Peyer's patch (tissue), 4 donors: ENCODE measurements at regions not wholly inside any gene's neighbourhood (a gene's known extent, or its start where the extent isn't known, plus 50 kb on each side); places are given as distances from the start of the nearest gene placed in this dataset.

ENCODE experiments used
- DNase-seq, 3 donors: peaks; one replicate each; pipeline ENCODE4 v3.0.0-alpha.2; 2017 to 2019
- H3K27ac ChIP-seq, 4 donors: fragments of 200-600 bp; sonication (generic); one replicate each; pipeline ENCODE4 v1.5.1; 2016 to 2019
- H3K27me3 ChIP-seq, 2 donors: fragments of 200-600 bp; sonication (generic); one replicate each; pipeline ENCODE4 v1.5.1; 2019
- H3K36me3 ChIP-seq, 3 donors: fragments of 200-600 bp; sonication (generic); one replicate each; pipeline ENCODE4 v1.5.1; 2016 to 2019
- H3K4me1 ChIP-seq, 4 donors: fragments of 200-600 bp; sonication (generic); one replicate each; pipeline ENCODE4 v1.5.1; 2016 to 2019
- H3K4me3 ChIP-seq, 4 donors: fragments of 200-600 bp; sonication (generic); 1 replicate in 3 of 4; 2 replicates in 1 of 4; pipeline ENCODE4 v1.5.1; 2016 to 2019; ENCODE audit warnings: mild to moderate bottlenecking in 1 of 4
- H3K9me3 ChIP-seq, 4 donors: fragments of 200-600 bp; sonication (generic); one replicate each; pipeline ENCODE4 v1.5.1; 2016 to 2019; ENCODE audit warnings: mild to moderate bottlenecking in 1 of 4
- CTCF ChIP-seq, 6 experiments: fragments of 450-650 bp in 4 of 6; fragments of 200-600 bp in 2 of 6; sonication (generic) in 1 of 6; IDR thresholded peaks; one replicate each; pipeline ENCODE4 v1.5.1; 2017 to 2019; ENCODE audit warnings: antibody characterized with exemption in 6 of 6, mild to moderate bottlenecking in 3 of 6, moderate library complexity in 1 of 6
- POLR2A ChIP-seq, 2 donors: fragments of 450-650 bp; IDR thresholded peaks; one replicate each; pipeline ENCODE4 v1.5.1; 2017; ENCODE audit warnings: antibody characterized with exemption in 2 of 2, mild to moderate bottlenecking in 2 of 2, moderate library complexity in 2 of 2

DNA sequence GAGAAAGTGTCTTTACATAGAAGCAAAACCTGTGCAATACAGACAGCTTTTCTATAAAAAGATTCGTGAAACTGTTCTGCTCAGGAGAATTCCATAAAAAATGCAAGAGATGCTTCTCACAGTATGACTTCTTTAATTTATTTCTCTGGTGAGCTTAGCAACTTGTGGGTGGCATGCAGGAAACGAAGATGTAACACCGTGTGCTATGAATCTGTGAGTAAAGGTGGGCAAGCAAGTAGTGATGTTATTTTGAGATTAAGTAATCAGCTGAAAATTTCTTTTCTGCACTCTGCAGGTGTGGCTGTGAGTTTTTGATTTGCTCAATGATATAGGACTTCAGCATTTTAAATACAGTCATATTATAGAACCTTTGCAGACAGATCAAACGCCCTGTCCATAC lies 656.8 kb upstream of the NCAM2 start:
- Histone ChIP-seq H3K9me3 (no peaks in the 10 kb centered on the region), H3K27me3 (no peaks in the 10 kb centered on the region), H3K4me1 (no peaks in the 10 kb centered on the region), H3K27ac (no peak overlapping the region), H3K36me3 (no peaks in the 10 kb centered on the region), H3K4me3 (no peak overlapping the region)
- DNase-seq = no peak
- TF ChIP-seq CTCF (IDR thresholded peaks at IDR 0.05) = no peak
- TF ChIP-seq POLR2A (IDR thresholded peaks at IDR 0.05) = no peak

DNA sequence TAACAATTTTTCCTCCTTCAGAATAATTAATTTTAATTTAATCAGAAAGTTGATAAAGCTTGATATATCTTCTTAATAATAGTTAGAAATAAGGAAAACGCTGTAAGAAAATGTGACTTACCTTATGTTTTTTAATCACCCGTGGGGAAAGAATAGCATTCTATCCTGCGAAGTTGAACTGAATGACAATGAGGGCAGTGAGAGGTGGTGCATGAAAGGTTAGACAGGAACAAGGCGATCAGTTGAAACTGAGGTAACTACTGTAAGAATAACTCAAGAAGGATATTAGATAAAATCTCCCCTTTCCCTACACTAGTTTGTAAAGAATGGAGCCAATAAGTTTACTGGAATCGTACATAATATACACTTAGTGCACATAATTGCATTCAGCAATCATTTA lies 655.0 kb upstream of the NCAM2 start:
- no peaks in the 10 kb centered on the region for H3K36me3 ChIP-seq
- no peaks in the 10 kb centered on the region for H3K4me1 ChIP-seq
- H3K27me3 ChIP-seq = no peaks in the 10 kb centered on the region
- no peaks in the 10 kb centered on the region for H3K9me3 ChIP-seq
- no peak overlapping the region for H3K4me3 ChIP-seq
- no peak for DNase-seq
- no peak for TF ChIP-seq CTCF (IDR thresholded peaks at IDR 0.05)
- no peak for TF ChIP-seq POLR2A (IDR thresholded peaks at IDR 0.05)
- no peak overlapping the region for H3K27ac ChIP-seq

GRCh38 chr21:20351138-20351537 lies 647.1 kb upstream of the NCAM2 start:
- DNase-seq = no peak
- Histone ChIP-seq H3K4me3 (no peak overlapping the region), H3K27ac (no peak overlapping the region), H3K27me3 (no peaks in the 10 kb centered on the region), H3K9me3 (peaks cover 0 to 3% (median 0%) of the 10 kb centered on the region in 4 donors), H3K4me1 (no peaks in the 10 kb centered on the region), H3K36me3 (no peaks in the 10 kb centered on the region)
- TF ChIP-seq POLR2A (IDR thresholded peaks at IDR 0.05) (no peak), CTCF (IDR thresholded peaks at IDR 0.05) (no peak)

- H3K9me3 ChIP-seq = peaks cover 0 to 3% (median 0%) of the 10 kb centered on the region in 4 donors
- H3K27ac ChIP-seq = no peak overlapping the region
- TF ChIP-seq POLR2A (IDR thresholded peaks at IDR 0.05) (no peak), CTCF (IDR thresholded peaks at IDR 0.05) (no peak)
- no peaks in the 10 kb centered on the region for H3K4me1 ChIP-seq
- H3K36me3 ChIP-seq = no peaks in the 10 kb centered on the region
- no peak overlapping the region for H3K4me3 ChIP-seq
- no peak for DNase-seq
- H3K27me3 ChIP-seq = no peaks in the 10 kb centered on the region
These were observed 644.9 kb upstream of the NCAM2 start for GRCh38 chr21:20353351-20353750.

GRCh38 chr21:20373031-20373430 lies 625.2 kb upstream of the NCAM2 start:
- H3K27me3 ChIP-seq = no peaks in the 10 kb centered on the region
- no peak for DNase-seq
- no peak overlapping the region for H3K4me3 ChIP-seq
- no peaks in the 10 kb centered on the region for H3K36me3 ChIP-seq
- H3K27ac ChIP-seq = no peak overlapping the region
- no peak for TF ChIP-seq CTCF (IDR thresholded peaks at IDR 0.05)
- TF ChIP-seq POLR2A (IDR thresholded peaks at IDR 0.05) = no peak
- H3K4me1 ChIP-seq = no peaks in the 10 kb centered on the region
- no peaks in the 10 kb centered on the region for H3K9me3 ChIP-seq

GRCh38 chr21:20377250-20377649 lies 621.0 kb upstream of the NCAM2 start:
- Histone ChIP-seq H3K36me3 (no peaks in the 10 kb centered on the region), H3K4me3 (no peak overlapping the region), H3K4me1 (no peaks in the 10 kb centered on the region), H3K9me3 (no peaks in the 10 kb centered on the region), H3K27me3 (no peaks in the 10 kb centered on the region), H3K27ac (no peak overlapping the region)
- TF ChIP-seq POLR2A (IDR thresholded peaks at IDR 0.05) = no peak
- DNase-seq = no peak
